GM18907 (cell line): ENCODE measurements at regions not wholly inside any gene's neighbourhood (a gene's known extent, or its start where the extent isn't known, plus 50 kb on each side); places are given as distances from the start of the nearest gene placed in this dataset.
"Not testable (repeated sequence)": the region's sequence is repeated elsewhere in the genome, so short reads cannot be mapped to it uniquely, and the experiment has no call there.

Experiments
- ATAC-seq: cut with Tn5 transposase; IDR thresholded peaks from one replicate; pipeline ENCODE4 v1.9.1; 2021; ENCODE audit warnings: mild to moderate bottlenecking, moderate library complexity; ENCODE audit not compliant: unreplicated experiment

DNA sequence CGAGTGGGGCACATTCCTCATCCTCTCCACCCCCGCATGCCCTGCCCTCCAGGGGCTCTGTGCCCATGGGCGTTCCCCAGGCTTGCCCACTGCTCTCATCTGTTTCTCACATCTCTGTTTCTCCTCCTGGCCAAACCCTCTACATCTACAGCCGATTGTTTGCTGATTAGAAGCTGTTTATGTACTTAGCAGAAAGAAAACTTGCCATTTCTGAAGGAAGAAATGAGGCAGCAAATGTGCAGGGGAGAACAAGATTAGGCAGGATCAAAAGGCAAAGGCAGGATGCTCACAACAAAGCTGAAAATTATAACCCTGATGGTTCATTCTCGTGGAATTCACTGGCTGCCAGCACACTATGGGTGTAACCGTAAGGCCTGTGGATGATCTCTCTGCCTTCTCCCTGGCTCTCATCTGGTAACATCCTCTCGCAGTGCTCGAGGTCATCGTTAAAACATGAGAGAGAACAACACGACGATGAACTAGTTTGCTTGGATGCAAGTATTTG, 111.6 kb upstream of the KLF14 start:
- no peak for ATAC-seq

DNA sequence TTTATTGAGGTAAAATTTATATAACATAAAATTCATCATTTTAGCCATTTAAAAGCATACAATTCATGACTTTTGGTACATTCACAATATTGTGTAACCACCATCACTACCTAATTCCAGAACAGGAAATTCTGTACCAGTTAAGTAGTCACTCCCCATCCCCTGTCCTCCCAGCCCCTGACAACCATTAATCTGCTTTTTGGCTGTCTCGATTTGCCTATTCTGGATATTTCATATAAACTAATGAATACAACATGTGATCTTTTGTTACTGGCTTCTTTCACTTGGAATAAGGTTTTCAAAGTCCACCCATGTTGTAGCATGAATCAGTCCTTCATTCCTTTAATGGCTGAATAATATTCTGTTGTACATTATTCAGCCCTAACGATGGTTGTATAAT, 115.6 kb upstream of the KLF14 start:
- no peak for ATAC-seq

DNA sequence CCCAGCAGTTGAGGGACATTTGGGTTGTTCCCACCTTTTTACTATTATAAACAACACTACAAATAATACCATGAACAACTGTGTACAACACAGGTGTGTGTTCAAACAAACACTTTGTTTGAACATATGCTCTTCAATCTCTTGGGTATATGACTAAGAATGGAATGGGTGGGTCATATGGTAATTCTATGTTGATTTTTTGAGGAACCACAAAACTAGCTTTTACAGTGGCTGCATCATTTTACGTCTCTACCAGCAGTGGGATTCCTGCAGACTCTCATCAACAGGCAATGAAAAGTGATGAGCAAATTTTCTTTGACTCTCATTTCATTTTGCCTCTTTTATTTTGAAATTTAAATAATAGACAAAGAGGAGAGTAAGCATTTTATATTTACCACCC, 116.9 kb upstream of the KLF14 start:
- no peak for ATAC-seq

DNA sequence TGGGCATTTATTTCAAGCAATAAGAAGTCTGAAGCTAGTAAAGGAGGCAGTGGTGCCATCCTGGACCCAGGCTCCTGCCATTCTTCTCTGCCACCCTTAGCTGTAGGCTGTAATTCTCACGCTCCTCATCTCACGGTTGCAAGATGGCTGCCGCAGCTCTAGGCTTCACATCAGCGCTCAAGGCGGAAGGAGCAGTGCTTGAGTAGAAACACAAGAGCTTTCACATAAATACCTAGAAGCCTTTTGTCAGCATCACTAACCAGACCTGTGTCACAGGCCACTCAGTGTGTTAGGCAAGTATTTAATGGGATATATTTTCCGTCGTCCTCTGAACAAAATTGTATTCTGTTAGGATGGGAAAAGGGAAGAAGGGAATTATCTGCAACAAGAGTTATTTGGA, 118.9 kb upstream of the KLF14 start:
- ATAC-seq = no peak

DNA sequence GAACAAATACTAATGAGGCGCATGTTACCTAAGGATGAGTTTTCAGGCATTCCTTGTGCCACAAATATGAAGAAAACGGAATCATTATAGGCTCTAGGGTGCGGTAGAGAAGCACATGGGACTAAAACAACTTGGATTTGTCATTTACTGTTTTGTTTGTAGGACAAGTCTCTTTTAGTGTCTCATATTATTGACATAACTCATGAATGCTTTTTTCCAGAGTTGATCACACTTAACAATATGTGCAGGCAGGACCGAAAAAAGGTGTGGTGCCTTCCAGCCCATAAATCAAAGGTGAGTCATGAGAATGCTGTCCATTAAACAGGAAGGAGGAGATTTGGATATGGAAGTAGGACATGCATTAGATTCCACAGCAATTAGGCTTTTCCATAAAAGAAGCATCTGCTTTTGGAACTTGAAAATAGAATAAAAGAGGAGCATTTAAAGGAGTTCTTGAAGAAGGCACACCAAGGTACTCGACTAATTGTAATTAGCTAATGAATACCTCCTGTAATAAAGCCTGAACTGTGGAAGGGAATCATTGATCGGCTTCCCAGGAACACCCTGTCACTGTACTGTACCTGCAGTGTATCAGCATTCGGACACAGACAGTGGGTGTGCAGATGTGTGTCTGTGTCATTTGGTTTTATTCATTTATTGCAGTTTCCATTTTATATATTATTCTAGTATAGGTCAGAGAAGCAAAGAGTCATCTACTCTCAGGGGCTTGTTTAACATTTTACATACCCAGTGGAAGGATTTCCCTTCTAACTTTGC, 119.7 kb upstream of the KLF14 start:
- ATAC-seq = no peak

DNA sequence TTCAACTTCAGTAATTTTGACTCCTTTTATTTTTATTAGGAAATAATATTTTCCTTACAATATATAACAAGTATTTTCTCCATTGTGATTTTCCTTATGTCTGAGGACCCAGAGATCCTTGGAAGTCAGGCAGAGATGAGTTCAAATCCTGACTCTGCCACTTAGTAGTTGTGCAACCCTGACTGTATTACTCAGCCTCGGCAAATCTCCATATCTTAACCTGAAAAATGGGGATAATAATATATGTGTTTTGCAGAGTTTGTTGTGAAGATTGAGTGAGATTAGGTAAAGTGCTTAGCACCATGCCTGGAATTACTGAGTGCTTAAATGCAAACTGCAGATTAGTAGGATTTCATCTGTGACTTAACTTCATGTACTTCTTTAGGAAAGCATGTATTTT, 120.5 kb upstream of the KLF14 start:
- ATAC-seq = no peak

DNA sequence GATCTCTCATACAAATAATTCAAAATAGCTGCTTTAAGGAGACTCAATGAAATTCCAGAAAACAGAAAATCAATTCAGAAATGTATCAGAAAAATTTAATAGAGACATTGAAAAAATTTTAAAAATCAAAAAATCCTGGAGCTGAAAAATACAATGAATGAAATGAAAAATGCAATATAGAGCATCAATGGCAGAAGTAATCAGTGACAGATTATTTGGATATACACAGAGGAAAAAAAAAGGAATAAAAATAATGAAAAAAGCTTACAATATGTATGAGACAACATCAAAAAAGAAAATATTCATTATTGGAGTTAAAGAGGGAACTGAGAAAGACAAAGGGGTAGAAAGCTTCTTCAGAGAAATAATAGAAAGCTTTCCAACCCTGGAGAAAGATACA, 122.9 kb upstream of the KLF14 start:
- no peak for ATAC-seq

DNA sequence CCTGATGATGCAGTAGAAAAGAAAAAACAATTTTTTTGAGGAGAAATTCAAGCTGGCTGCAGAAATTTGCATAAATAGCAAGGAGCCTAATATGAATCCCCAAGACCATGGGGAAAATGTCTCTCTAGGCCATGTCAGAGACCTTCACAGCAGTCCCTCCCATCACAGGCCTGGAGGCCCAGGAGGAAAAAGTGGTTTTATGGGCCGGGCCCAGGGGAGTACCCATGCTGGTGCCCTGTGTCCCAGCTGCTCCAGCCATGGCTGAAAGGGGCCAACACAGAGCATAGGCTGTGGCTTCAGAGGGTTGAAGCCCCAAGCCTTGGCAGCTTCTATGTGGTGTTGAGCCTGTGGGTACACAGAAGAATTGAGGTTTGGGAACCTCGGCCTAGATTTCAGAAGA, 126.8 kb upstream of the KLF14 start:
- not testable (repeated sequence) for ATAC-seq

DNA sequence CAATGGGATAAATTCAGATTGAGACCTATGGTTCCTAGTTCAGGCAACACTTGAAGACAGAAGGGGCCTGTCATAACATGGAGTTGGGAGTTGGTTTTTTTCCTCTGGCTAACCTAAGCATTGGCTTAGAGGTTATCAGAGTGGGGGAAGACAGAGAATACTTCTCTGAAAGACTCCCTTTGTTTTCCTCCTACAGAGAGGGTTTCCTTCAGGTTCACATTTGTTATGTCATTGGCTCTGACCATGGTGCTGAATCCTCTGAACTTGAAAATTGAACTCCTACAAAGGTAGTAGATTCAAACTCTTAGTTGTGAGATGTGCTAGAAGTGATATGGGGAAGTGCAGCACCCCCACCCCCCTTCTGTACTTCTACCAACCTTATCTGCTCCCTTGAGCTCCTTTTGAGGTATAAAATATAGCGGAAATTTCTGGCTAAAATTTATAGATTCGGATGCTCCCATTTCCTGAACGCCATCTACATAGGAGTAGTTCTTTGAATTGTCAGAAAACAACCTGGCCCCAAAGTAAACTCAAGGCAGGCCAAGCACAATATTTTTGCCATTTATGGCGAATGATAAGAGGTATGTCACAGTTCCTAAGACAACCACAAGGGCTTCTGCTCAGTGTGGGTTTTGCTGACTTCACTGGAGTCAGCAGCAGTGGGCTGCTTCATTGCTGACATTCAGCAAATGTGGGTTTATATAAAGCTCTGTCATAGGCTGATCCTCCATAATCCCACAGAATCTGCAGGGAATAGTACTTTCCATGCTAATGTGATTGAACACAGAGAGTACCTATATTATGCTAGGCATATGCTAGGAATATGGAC, 131.6 kb upstream of the KLF14 start:
- no peak for ATAC-seq

DNA sequence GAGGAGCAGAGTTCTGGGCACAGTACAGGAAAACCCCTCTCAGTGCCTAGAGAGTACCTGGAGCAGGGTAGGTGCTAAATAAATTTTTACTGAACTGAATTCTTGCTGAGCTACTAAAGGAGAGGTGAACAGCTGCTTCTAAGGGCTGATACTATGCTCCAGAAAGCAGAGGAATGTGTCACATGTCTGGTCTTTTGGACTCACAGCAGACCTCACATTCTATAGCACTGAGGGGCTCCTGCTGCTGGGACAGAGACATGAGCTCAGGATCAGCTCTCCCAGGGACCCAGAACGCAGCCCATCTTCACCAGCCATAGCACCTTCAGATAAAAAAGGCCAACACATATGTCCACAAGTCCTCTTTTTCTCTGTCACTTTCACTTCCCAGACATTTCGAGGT, 133.0 kb upstream of the KLF14 start:
- no peak for ATAC-seq

DNA sequence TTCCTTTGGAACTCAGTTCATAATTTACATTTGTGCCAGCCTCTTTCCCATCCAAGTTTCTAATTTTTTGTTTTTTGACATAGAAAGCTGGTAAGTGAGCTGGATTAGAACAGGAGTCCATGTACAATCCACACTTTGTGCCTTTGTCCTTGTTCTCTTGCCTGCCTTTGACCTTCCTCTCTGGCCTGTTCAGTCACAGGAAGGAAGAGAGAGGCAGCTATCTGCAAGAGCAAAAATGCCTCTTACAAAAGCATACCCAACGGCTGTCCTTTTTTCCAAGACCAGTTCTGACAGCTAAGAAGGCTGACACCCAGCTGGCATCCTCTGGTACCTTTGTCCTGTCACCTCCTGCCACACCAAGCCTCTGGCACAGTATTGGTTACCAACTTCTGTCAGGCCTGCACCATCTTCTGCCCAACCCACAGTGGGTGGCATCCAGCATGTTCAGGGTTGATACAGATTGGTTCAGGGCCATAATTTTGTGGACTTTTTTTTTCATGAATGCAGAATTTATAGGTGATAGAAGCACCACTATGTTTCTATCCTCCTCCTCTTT, 133.7 kb upstream of the KLF14 start:
- no peak for ATAC-seq

DNA sequence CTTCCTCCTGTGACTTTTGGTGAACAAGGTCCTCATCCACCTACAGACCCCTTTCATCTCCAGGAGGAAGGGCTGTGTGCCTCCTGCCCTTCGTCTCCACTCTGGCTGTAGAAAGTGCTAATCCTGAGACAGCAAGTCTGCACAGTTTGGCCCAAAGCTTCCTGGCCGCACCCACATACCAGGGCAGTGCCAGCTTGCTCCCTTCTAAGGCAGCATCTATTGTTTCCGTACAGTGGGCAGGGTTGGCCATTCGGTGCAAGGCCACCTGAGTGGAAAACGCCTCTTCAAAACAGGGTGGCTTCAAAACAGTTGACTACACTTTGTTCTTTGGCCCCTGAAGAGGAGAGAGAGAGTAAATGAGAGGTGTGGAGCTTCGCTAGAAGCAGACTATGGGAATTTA, 134.1 kb upstream of the KLF14 start:
- ATAC-seq = no peak

DNA sequence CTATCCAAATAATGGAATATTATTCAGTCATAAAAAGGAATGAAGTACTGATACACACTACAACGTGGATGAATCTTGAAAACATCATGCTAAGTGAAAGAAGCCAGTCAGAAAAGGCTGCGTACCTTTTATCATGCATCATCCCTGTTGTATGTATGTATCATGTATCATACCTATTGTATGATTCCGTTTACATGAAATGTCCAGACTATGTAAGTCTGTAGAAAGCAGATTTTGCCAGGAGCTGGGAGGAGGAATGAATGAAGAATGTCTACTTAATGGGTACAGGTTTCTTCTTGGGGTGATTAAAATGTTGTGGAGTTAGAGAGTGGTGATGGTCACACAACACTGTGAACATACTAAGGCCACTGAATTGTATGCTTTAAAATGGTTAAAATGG, 135.9 kb upstream of the KLF14 start:
- no peak for ATAC-seq

DNA sequence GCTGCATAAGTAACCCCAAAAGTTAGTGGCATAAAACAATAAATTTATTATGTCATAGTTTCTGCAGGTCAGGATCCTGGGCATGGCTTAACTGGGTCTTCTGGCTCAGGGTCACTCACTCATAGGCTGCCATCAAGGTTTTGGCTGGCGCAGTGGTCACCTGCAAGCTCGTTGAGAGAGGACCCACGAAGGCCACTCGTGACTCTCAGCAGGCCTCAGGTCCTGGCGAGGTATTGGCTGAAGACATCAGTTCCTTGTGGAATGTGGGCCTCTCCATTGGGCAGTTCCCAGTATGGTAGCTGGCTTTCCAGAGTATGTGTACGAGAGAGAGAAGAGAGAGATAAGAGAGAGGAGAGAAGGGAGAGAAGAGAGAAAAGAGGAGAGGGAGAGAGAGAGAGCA, 138.3 kb upstream of the KLF14 start:
- ATAC-seq = no peak

DNA sequence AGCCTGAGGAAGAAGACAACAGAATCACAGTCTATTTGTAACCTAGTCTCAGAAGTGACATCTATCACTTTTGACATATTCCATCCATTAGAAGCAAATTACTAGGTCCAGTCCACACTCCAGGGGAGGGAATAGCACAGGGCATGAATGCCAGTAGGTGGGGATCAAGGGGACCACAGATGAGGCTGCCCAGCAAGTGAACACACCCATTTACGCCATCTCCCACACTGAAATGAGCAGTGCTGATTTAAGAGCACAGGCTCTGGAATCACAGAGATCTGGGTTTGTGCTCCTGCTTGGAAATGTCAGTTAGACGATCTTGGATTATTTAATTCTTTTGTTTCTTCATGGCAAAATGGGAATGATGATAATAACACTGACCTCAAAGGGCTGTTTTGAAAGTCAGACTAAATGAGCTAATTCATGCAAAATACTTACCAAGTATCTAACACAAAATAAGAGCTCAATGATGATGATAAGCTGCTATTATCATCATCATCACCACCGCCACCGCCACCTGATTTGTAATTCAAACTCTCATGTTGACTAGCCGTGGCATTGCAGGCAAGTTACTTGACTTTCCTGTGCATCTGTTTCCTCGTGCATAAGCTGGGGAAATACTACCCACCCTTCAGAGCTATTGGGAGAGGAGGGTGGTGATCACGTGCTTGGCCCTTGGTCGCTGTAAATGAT, 138.9 kb upstream of the KLF14 start:
- ATAC-seq = no peak

DNA sequence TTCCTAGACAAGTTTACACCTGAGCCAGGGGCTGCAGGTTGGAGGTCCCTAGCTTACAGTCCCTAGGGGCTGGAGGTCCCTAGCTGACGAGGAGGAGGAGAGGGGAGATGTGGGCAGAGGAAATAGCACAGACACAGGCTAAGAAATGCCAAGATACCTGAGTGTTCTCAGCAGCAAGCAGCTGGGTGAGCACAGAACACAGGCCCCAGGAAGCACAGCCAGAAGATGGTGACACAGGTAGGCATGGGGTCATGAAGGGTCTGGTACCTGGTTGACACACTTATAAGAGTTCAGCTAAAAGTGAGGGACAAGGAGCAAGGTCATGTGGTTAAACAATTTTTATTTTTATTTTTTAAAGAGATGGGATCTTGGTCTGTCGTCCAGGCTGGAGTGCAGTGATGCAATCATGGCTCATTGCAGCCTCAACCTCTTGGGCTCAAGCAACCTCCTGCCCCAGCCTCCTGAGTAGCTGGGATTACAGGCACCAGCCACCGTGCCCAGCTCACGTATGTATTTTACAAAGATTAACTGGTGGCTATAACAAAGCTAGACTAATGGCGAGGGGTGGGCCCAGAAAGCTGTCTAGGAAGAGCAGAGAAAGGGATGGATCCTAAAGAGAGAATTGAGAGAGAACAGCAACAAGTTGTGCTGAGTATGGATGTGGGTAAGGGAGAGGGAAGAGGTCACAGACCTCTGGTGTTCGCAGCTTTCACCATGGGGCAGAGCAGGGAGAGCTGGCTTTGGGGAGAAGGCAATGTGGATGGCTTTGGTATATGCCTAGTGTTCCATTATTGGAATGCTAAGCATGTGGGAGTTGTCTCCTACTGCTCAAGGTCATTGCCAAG, 140.3 kb upstream of the KLF14 start:
- no peak for ATAC-seq

DNA sequence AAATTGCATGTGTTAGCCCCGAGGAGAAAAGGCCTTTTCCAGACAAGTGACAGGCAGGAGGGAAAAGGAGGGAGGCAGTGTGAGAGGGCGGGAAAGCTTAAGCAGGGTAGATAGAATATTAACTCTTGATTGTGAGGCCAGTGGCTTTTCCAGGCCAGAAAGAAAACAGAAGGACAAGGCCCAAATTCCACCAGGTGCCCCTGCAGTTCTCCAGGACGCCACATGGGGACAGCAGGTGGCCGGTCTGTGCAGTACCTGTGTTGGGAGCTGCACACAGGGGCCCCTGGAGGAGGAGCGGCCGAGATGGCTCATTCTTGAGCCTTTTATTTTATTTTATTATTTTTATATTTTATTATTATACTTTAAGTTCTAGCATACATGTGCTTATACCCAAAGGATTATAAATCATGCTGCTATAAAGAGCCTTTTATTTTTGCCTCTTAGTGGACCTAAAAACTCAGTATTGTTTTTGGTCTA, 141.3 kb upstream of the KLF14 start:
- peak; percentile 70 for ATAC-seq

DNA sequence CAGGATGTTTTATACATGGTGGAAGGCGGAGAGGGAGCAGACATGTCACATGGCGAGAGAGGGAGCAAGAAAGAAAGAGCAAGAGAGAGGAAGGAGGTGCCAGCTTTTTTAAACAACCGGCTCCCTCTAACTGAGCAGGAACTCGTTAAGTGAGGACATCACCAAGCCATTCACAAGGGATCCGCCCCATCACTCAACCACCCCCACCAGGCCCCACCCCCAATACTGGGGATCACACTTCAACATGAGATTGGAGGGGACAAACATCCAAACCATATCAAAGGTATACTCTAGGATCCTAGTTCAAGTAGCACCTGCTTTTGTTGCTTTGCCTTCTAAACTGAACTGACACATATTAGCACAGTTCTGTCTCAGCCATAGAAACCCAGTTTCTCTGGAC, 141.9 kb upstream of the KLF14 start:
- ATAC-seq = no peak

DNA sequence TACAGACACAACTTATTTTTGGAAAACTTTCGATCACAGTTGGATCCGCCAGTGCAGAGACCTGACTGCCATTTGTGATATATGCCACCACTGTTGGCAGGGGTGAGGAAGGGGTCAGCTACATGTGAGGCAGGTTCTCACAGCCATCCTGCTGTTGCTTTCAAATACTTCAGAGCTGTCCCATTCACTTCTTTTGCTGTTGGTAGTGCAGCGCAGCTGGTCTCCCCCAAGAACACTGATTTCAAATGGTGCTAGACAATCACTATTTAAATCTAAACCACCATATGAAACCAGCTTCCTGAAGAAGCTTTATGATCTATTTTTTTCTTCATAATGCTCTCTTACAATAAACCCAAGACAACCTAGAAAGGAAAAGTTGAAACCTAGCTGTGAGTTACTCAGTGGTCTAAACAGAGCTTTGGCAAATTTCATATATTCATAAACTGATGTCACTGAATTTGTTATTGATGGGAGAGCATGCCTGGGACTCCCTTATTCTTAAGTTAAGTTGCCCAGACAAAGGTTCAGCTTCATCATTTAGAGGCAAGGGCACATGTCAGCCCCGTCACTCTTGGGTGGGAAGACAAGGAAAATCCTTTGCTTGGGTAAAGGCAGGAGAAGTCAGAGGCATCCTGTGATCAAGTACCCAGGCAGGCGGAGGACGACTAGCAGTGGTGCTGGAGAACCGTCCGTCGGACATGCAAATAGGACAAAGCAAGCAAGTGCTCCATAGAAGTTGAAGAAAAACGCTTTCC, 143.4 kb upstream of the KLF14 start:
- no peak for ATAC-seq

DNA sequence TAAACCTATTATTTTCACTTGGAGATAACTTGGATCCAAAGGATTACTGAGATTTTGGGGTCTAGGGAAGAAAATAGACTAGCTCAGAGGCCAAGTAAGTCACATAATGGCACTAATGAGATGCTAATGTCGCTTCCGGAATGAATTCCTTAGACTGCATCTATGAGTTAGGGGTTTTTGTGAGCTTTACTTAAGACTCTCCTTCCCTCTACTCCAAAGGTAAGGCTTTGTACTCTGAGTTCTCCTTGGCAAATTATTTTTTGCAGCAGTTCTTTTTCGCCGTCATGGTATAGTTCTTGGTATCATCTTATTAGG, 143.9 kb upstream of the KLF14 start:
- ATAC-seq = no peak
